Transverse colon (tissue), 4 donors: ENCODE measurements at regions not wholly inside any gene's neighbourhood (a gene's known extent, or its start where the extent isn't known, plus 50 kb on each side); places are given as distances from the start of the nearest gene placed in this dataset.

Experiments
- EP300 ChIP-seq: sonication (generic); formaldehyde crosslinking; IDR thresholded peaks from one replicate; pipeline ENCODE4 v1.6.1; 2017; ENCODE audit warnings: antibody characterized with exemption, low read depth
- POLR2A ChIP-seq: fragments of 450-650 bp; IDR thresholded peaks from one replicate; pipeline ENCODE4 v1.6.1; 2016; ENCODE audit warnings: antibody characterized with exemption, mild to moderate bottlenecking, moderate library complexity
- POLR2AphosphoS5 ChIP-seq, 3 donors: sonication (generic); formaldehyde crosslinking; IDR thresholded peaks; one replicate each; pipeline ENCODE4 v1.6.1; 2016; ENCODE audit warnings: antibody characterized with exemption in 3 of 3
- TF ChIP-seq, protein P1 (sequence below), 5 experiments: fragments of 200-600 bp in 3 of 5; fragments of 450-650 bp in 2 of 5; sonication (generic) in 3 of 5; IDR thresholded peaks; 1 replicate in 2 of 5; 2 replicates in 3 of 5; pipeline ENCODE4 v1.5.1; 2016 to 2017; ENCODE audit warnings: antibody characterized with exemption in 5 of 5, inconsistent platforms in 3 of 5, mild to moderate bottlenecking in 2 of 5, moderate library complexity in 1 of 5

DNA sequence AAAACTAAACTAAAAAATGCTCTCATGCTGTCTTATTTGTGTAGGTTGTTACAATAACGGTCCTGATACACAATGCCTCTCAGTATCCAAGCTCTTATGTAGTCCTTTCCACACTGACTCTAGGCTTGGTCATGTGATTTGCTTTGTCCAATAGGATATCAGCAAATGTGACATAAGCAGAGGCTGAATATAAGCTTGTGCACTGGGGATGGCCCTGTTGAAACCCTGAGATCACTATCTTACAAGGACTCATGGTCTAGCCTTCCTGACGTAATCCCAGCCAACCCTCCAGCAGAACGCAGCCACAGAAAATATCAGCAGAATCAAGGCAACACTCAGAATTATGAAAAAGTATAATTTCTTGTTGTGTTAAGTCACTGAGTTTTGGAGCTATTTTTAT lies 145.1 kb upstream of the CCN2 start:
- no peak for TF ChIP-seq POLR2A
- TF ChIP-seq, protein P1, sequence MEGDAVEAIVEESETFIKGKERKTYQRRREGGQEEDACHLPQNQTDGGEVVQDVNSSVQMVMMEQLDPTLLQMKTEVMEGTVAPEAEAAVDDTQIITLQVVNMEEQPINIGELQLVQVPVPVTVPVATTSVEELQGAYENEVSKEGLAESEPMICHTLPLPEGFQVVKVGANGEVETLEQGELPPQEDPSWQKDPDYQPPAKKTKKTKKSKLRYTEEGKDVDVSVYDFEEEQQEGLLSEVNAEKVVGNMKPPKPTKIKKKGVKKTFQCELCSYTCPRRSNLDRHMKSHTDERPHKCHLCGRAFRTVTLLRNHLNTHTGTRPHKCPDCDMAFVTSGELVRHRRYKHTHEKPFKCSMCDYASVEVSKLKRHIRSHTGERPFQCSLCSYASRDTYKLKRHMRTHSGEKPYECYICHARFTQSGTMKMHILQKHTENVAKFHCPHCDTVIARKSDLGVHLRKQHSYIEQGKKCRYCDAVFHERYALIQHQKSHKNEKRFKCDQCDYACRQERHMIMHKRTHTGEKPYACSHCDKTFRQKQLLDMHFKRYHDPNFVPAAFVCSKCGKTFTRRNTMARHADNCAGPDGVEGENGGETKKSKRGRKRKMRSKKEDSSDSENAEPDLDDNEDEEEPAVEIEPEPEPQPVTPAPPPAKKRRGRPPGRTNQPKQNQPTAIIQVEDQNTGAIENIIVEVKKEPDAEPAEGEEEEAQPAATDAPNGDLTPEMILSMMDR (IDR thresholded peaks at IDR 0.05): no peak
- TF ChIP-seq EP300: no peak
- TF ChIP-seq POLR2AphosphoS5 (IDR thresholded peaks at IDR 0.05): no peak
